Neural cell (in vitro differentiated cells): ENCODE measurements at regions not wholly inside any gene's neighbourhood (a gene's known extent, or its start where the extent isn't known, plus 50 kb on each side); places are given as distances from the start of the nearest gene placed in this dataset.

Source experiments
- CTCF ChIP-seq: fragments of 450-650 bp; IDR thresholded peaks from 2 replicates; pipeline ENCODE4 v1.5.1; 2014; ENCODE audit warnings: antibody characterized with exemption, mild to moderate bottlenecking, moderate library complexity; ENCODE audit not compliant: poor library complexity, severe bottlenecking
- EP300 ChIP-seq: fragments of 450-650 bp; conservative IDR thresholded peaks from 2 replicates; pipeline ENCODE4 v1.6.1; 2014; ENCODE audit warnings: antibody characterized with exemption, mild to moderate bottlenecking, moderate library complexity; ENCODE audit not compliant: poor library complexity, severe bottlenecking
- EZH2 ChIP-seq: fragments of 200-600, 300-800 bp; shearing (Covaris generic), sonication (generic); IDR thresholded peaks from 2 replicates; pipeline ENCODE4 v1.6.1; 2014; ENCODE audit warnings: antibody characterized with exemption, low read length, borderline replicate concordance, mild to moderate bottlenecking; ENCODE audit not compliant: insufficient read depth, poor library complexity, severe bottlenecking
- MXI1 ChIP-seq: fragments of 450-650 bp; conservative IDR thresholded peaks from 2 replicates; pipeline ENCODE4 v1.6.1; 2014; ENCODE audit warnings: antibody characterized with exemption, mild to moderate bottlenecking; ENCODE audit not compliant: poor library complexity, severe bottlenecking
- POLR2AphosphoS5 ChIP-seq: IDR thresholded peaks from 2 replicates; pipeline ENCODE4 v1.6.1; 2012
- SMC3 ChIP-seq: fragments of 450-650 bp; conservative IDR thresholded peaks from 2 replicates; pipeline ENCODE4 v1.6.1; 2014; ENCODE audit warnings: antibody characterized with exemption, mild to moderate bottlenecking, moderate library complexity; ENCODE audit not compliant: poor library complexity
- TF ChIP-seq, protein P1 (sequence below): IDR thresholded peaks from 2 replicates; pipeline ENCODE4 v1.6.1; 2012; ENCODE audit warnings: borderline replicate concordance

GRCh38 chr3:56962206-56962605 is 98.3 kb upstream of the SPATA12 start:
- no peak for TF ChIP-seq POLR2AphosphoS5
- TF ChIP-seq SMC3 = no peak
- TF ChIP-seq CTCF = no peak
- TF ChIP-seq, protein P1, sequence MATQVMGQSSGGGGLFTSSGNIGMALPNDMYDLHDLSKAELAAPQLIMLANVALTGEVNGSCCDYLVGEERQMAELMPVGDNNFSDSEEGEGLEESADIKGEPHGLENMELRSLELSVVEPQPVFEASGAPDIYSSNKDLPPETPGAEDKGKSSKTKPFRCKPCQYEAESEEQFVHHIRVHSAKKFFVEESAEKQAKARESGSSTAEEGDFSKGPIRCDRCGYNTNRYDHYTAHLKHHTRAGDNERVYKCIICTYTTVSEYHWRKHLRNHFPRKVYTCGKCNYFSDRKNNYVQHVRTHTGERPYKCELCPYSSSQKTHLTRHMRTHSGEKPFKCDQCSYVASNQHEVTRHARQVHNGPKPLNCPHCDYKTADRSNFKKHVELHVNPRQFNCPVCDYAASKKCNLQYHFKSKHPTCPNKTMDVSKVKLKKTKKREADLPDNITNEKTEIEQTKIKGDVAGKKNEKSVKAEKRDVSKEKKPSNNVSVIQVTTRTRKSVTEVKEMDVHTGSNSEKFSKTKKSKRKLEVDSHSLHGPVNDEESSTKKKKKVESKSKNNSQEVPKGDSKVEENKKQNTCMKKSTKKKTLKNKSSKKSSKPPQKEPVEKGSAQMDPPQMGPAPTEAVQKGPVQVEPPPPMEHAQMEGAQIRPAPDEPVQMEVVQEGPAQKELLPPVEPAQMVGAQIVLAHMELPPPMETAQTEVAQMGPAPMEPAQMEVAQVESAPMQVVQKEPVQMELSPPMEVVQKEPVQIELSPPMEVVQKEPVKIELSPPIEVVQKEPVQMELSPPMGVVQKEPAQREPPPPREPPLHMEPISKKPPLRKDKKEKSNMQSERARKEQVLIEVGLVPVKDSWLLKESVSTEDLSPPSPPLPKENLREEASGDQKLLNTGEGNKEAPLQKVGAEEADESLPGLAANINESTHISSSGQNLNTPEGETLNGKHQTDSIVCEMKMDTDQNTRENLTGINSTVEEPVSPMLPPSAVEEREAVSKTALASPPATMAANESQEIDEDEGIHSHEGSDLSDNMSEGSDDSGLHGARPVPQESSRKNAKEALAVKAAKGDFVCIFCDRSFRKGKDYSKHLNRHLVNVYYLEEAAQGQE = no peak
- no peak for TF ChIP-seq EZH2
- TF ChIP-seq EP300 = no peak
- no peak for TF ChIP-seq MXI1
